HCT116 (cell line): ENCODE measurements at regions not wholly inside any gene's neighbourhood (a gene's known extent, or its start where the extent isn't known, plus 50 kb on each side); places are given as distances from the start of the nearest gene placed in this dataset.

Experiments used
- ATAC-seq: fragments of 200-7000 bp; cut with Tn5 transposase; 2 replicates; pipeline ENCODE4 v1.9.1; 2020; ENCODE audit warnings: mild to moderate bottlenecking, moderate library complexity
- BruUV-seq: library from RNA; stranded (reverse); fragments of 400-500 nt; replicated peaks from 2 replicates; lab custom pipeline; 2021; lab: Mats Ljungman, UMichigan
- CTCF ChIA-PET: fragments of 300-600 bp; sonication (Branson Sonifier 250); formaldehyde crosslinking; loops from one replicate; lab custom pipeline; 2021; ENCODE audit warnings: antibody characterized with exemption; lab: Charles Lee
- POLR2A ChIA-PET: fragments of 300-600, 350-600 bp; sonication (Branson Sonifier 250); formaldehyde crosslinking; loops from one replicate; lab custom pipeline; 2021; ENCODE audit warnings: antibody characterized with exemption; lab: Charles Lee
- RAD21 ChIA-PET, 2 experiments: fragments of 300-600 bp; sonication (Branson Sonifier 250); formaldehyde crosslinking; loops; one replicate each; lab custom pipeline; 2023; ENCODE audit warnings: low total read pairs in 2 of 2; ENCODE audit not compliant: uncharacterized antibody in 2 of 2, unreplicated experiment in 2 of 2, low non-redundant PET in 1 of 2; lab: Charles Lee
- DNase-seq: peaks from one replicate; pipeline ENCODE4 v3.0.0-alpha.2; 2010; ENCODE audit warnings: low read depth, low spot score
- H2AFZ ChIP-seq: fragments of 200-600 bp; shearing (Covaris generic), sonication (generic); 2 replicates; pipeline ENCODE4 v1.6.1; 2017; ENCODE audit warnings: low read depth, mixed run types, mixed read lengths, antibody characterized with exemption, low read length; ENCODE audit not compliant: poor library complexity, severe bottlenecking
- H3K27ac ChIP-seq: 2 replicates; pipeline ENCODE4 v1.5.1; 2012; ENCODE audit warnings: low read depth, low read length
- H3K27me3 ChIP-seq: fragments of 200-600 bp; sonication (generic); 2 replicates; pipeline ENCODE4 v1.6.1; 2016; ENCODE audit warnings: mixed run types, low read length, mixed read lengths; ENCODE audit not compliant: insufficient read depth
- H3K36me3 ChIP-seq, 2 experiments: fragments of 200-500 bp in 1 of 2; fragments of 200-600 bp in 1 of 2; sonication (Bioruptor generic) in 1 of 2; sonication (generic) in 1 of 2; 2 replicates each; pipeline versions ENCODE4 v1.5.1 to v1.6.1; 2014 to 2016; ENCODE audit warnings: low read length in 2 of 2, inconsistent platforms in 1 of 2, mixed read lengths in 1 of 2, mixed run types in 1 of 2; ENCODE audit not compliant: insufficient read depth in 2 of 2, control insufficient read depth in 1 of 2
- H3K4me1 ChIP-seq, 2 experiments: fragments of 200-600 bp in 1 of 2; sonication (generic) in 1 of 2; 2 replicates each; pipeline versions ENCODE4 v1.5.1 to v1.6.1; 2012 to 2017; ENCODE audit warnings: low read length in 2 of 2, inconsistent platforms in 1 of 2, mild to moderate bottlenecking in 1 of 2, mixed read lengths in 1 of 2, mixed run types in 1 of 2, moderate library complexity in 1 of 2; ENCODE audit not compliant: insufficient read depth in 2 of 2, control insufficient read depth in 1 of 2
- H3K4me2 ChIP-seq: fragments of 200-600 bp; sonication (generic); 2 replicates; pipeline ENCODE4 v1.6.1; 2017; ENCODE audit warnings: mixed run types, low read length, mixed read lengths
- H3K4me3 ChIP-seq, 2 experiments: fragments of 200-600 bp in 1 of 2; sonication (generic) in 1 of 2; replicated peaks in 1 of 2; 2 replicates each; pipeline ENCODE4 v1.5.1; 2011 to 2016; ENCODE audit warnings: low read length in 2 of 2, control low read depth in 1 of 2, low read depth in 1 of 2, mild to moderate bottlenecking in 1 of 2, mixed read lengths in 1 of 2, mixed run types in 1 of 2
- H3K79me2 ChIP-seq: fragments of 200-600 bp; sonication (generic); 2 replicates; pipeline ENCODE4 v1.6.1; 2017; ENCODE audit warnings: mild to moderate bottlenecking, mixed run types, low read length, moderate library complexity, mixed read lengths; ENCODE audit not compliant: insufficient read depth
- H3K9ac ChIP-seq: fragments of 200-600 bp; sonication (generic); 2 replicates; pipeline ENCODE4 v1.6.1; 2016; ENCODE audit warnings: low read length, mixed read lengths
- H3K9me2 ChIP-seq: fragments of 200-600 bp; sonication (generic), shearing (Covaris generic); 2 replicates; pipeline ENCODE4 v1.6.1; 2017; ENCODE audit warnings: mixed run types, mild to moderate bottlenecking, moderate library complexity; ENCODE audit not compliant: insufficient read depth
- H3K9me3 ChIP-seq, 2 experiments: fragments of 200-500 bp in 1 of 2; fragments of 200-600 bp in 1 of 2; sonication (Bioruptor generic) in 1 of 2; sonication (generic) in 1 of 2; 2 replicates each; pipeline ENCODE4 v1.6.1; 2014 to 2017; ENCODE audit warnings: low read length in 2 of 2, mixed read lengths in 2 of 2, inconsistent platforms in 1 of 2, low read depth in 1 of 2, mild to moderate bottlenecking in 1 of 2, mixed run types in 1 of 2, moderate library complexity in 1 of 2; ENCODE audit not compliant: control insufficient read depth in 1 of 2, insufficient read depth in 1 of 2
- H4K20me1 ChIP-seq: fragments of 200-600 bp; sonication (generic), shearing (Covaris generic); 2 replicates; pipeline ENCODE4 v1.6.1; 2017; ENCODE audit warnings: mixed run types, mild to moderate bottlenecking, moderate library complexity; ENCODE audit not compliant: insufficient read depth
- ATF3 ChIP-seq: IDR thresholded peaks from 2 replicates; pipeline ENCODE4 v1.6.1; 2012
- CBX3 ChIP-seq: IDR thresholded peaks from 2 replicates; pipeline ENCODE4 v1.6.1; 2012; ENCODE audit warnings: low read depth
- CTCF ChIP-seq, 3 experiments: fragments of 200-600 bp in 1 of 3; sonication (generic) in 1 of 3; IDR thresholded peaks in 2 of 3; conservative IDR thresholded peaks in 1 of 3; 2 replicates each; pipeline ENCODE4 v1.5.1; 2012 to 2017; ENCODE audit warnings: low read depth in 2 of 3, low read length in 2 of 3, antibody characterized with exemption in 1 of 3, borderline replicate concordance in 1 of 3, control low read depth in 1 of 3, mild to moderate bottlenecking in 1 of 3, mixed read lengths in 1 of 3, mixed run types in 1 of 3, moderate library complexity in 1 of 3; ENCODE audit not compliant: insufficient read depth in 1 of 3
- EGR1 ChIP-seq: IDR thresholded peaks from 2 replicates; pipeline ENCODE4 v1.6.1; 2012; ENCODE audit warnings: low read depth
- ELF1 ChIP-seq: IDR thresholded peaks from 2 replicates; pipeline ENCODE4 v1.6.1; 2012; ENCODE audit warnings: low read depth, borderline replicate concordance
- EZH2phosphoT487 ChIP-seq: fragments of 200-600 bp; IDR thresholded peaks from 2 replicates; pipeline ENCODE4 v1.6.1; 2018; ENCODE audit warnings: antibody characterized with exemption, borderline replicate concordance
- JUND ChIP-seq: IDR thresholded peaks from 2 replicates; pipeline ENCODE4 v1.6.1; 2012
- POLR2A ChIP-seq: IDR thresholded peaks from 2 replicates; pipeline ENCODE4 v1.7.0; 2011; ENCODE audit warnings: borderline replicate concordance; ENCODE audit not compliant: insufficient read depth, insufficient read length; ENCODE audit errors: extremely low read depth
- YY1 ChIP-seq: IDR thresholded peaks from 2 replicates; pipeline ENCODE4 v1.6.1; 2011; ENCODE audit warnings: low read length, low read depth, moderate library complexity, mild to moderate bottlenecking; ENCODE audit not compliant: insufficient replicate concordance; ENCODE audit errors: extremely low read depth
- ZNF274 ChIP-seq: fragments of 200-500 bp; sonication (Bioruptor generic); IDR thresholded peaks from 2 replicates; pipeline ENCODE4 v1.6.1; 2014; ENCODE audit warnings: mild to moderate bottlenecking, low read depth, low read length, inconsistent platforms
- intact Hi-C: fragments of 100-400 bp; cut with micrococcal nuclease; formaldehyde crosslinking; loops from 2 replicates; pipeline ENCODE4 v1.10.0; 2022
- TF ChIP-seq, protein P1 (sequence below): IDR thresholded peaks from 2 replicates; pipeline ENCODE4 v1.6.1; 2012
- TF ChIP-seq, protein P2 (sequence below): IDR thresholded peaks from 2 replicates; pipeline ENCODE4 v1.6.1; 2011; ENCODE audit warnings: mild to moderate bottlenecking, low read length, moderate library complexity; ENCODE audit not compliant: insufficient replicate concordance; ENCODE audit errors: extremely low read depth
- TF ChIP-seq, protein P3 (sequence below): IDR thresholded peaks from 2 replicates; pipeline ENCODE4 v1.6.1; 2012; ENCODE audit warnings: low read depth

DNA sequence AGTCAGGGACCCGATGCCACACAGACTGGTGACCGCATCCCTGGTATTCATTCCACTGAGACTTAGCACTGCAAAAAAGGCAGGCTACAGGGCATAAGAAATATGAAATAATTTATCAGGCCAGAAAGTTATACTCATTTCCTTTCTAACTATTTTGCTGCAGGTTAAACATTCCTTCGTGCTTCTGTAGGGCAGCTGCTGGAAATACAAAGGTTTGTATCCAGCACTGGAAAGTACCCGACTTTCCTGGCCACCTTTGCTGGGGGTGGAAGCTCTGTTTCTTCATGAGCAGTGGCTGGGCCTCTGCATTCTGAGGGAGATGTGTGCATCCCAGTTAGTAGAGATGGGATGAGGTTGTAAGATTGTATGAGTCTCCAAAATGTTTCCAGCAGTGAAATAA lies 478.6 kb upstream of the WWC1 start:
- Histone ChIP-seq H3K4me2 (no peak overlapping the region), H2AFZ (no peak overlapping the region), H3K4me1 (no peaks in the 10 kb centered on the region), H3K9me3 (no peaks in the 10 kb centered on the region), H3K27me3 (peaks cover 48% of the 10 kb centered on the region), H3K27ac (no peak overlapping the region), H3K4me3 (no peak overlapping the region), H3K9ac (no peak overlapping the region), H3K9me2 (no peaks in the 10 kb centered on the region), H3K79me2 (no peaks in the 10 kb centered on the region), H3K36me3 (no peaks in the 10 kb centered on the region), H4K20me1 (no peaks in the 10 kb centered on the region)
- POLR2A ChIA-PET, result no interaction called here
- RAD21 ChIA-PET, result no interaction called here
- TF ChIP-seq, protein P1, sequence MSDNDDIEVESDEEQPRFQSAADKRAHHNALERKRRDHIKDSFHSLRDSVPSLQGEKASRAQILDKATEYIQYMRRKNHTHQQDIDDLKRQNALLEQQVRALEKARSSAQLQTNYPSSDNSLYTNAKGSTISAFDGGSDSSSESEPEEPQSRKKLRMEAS, result no peak
- no peak for TF ChIP-seq POLR2A
- TF ChIP-seq CTCF (IDR thresholded peaks at IDR 0.05 in 2 of 3, conservative IDR thresholded peaks at IDR 0.05 in 1 of 3; ENCODE audit: borderline replicate concordance in 1 of 3, insufficient read depth in 1 of 3, low read depth in 2 of 3, low read length in 2 of 3), result no peak
- no peak for TF ChIP-seq EGR1
- no peak for TF ChIP-seq ATF3
- TF ChIP-seq ELF1, result no peak
- TF ChIP-seq JUND, result no peak
- no peak for TF ChIP-seq CBX3
- no peak for TF ChIP-seq ZNF274
- TF ChIP-seq, protein P2, sequence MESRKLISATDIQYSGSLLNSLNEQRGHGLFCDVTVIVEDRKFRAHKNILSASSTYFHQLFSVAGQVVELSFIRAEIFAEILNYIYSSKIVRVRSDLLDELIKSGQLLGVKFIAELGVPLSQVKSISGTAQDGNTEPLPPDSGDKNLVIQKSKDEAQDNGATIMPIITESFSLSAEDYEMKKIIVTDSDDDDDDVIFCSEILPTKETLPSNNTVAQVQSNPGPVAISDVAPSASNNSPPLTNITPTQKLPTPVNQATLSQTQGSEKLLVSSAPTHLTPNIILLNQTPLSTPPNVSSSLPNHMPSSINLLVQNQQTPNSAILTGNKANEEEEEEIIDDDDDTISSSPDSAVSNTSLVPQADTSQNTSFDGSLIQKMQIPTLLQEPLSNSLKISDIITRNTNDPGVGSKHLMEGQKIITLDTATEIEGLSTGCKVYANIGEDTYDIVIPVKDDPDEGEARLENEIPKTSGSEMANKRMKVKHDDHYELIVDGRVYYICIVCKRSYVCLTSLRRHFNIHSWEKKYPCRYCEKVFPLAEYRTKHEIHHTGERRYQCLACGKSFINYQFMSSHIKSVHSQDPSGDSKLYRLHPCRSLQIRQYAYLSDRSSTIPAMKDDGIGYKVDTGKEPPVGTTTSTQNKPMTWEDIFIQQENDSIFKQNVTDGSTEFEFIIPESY, result no peak
- no peak for TF ChIP-seq YY1
- TF ChIP-seq EZH2phosphoT487, result no peak
- TF ChIP-seq, protein P3, sequence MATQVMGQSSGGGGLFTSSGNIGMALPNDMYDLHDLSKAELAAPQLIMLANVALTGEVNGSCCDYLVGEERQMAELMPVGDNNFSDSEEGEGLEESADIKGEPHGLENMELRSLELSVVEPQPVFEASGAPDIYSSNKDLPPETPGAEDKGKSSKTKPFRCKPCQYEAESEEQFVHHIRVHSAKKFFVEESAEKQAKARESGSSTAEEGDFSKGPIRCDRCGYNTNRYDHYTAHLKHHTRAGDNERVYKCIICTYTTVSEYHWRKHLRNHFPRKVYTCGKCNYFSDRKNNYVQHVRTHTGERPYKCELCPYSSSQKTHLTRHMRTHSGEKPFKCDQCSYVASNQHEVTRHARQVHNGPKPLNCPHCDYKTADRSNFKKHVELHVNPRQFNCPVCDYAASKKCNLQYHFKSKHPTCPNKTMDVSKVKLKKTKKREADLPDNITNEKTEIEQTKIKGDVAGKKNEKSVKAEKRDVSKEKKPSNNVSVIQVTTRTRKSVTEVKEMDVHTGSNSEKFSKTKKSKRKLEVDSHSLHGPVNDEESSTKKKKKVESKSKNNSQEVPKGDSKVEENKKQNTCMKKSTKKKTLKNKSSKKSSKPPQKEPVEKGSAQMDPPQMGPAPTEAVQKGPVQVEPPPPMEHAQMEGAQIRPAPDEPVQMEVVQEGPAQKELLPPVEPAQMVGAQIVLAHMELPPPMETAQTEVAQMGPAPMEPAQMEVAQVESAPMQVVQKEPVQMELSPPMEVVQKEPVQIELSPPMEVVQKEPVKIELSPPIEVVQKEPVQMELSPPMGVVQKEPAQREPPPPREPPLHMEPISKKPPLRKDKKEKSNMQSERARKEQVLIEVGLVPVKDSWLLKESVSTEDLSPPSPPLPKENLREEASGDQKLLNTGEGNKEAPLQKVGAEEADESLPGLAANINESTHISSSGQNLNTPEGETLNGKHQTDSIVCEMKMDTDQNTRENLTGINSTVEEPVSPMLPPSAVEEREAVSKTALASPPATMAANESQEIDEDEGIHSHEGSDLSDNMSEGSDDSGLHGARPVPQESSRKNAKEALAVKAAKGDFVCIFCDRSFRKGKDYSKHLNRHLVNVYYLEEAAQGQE, result no peak
- CTCF ChIA-PET, result no interaction called here
- no peak for ATAC-seq
- intact Hi-C loops, result no loop called here
- no peak for DNase-seq
- BruUV-seq, result no TSS peak
